ELF-1 (cell line): ENCODE measurements at regions not wholly inside any gene's neighbourhood (a gene's known extent, or its start where the extent isn't known, plus 50 kb on each side); places are given as distances from the start of the nearest gene placed in this dataset.

Experiments
- DNase-seq: peaks from one replicate; pipeline ENCODE4 v3.0.0-alpha.2; 2016; ENCODE audit warnings: low read depth, low spot score

DNA sequence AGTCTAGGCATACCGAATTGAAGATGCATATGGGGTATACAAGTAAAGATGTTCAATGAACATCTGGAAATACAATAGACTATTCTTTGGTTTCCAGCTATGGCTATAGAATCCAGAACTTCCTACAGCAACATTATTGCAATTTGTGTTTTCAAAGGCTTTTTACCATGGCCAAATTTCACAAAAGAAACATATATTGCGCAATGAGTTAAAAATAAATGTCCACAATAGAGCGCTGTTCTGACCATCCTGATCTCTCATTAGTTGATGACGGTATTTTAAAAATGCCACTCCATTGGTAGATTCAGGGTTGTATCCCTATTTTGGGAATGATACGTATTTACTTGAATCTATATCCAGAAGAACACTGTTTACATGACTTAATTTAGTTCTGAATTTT is 139.2 kb downstream of the LINC00632 start:
- no peak for DNase-seq

DNA sequence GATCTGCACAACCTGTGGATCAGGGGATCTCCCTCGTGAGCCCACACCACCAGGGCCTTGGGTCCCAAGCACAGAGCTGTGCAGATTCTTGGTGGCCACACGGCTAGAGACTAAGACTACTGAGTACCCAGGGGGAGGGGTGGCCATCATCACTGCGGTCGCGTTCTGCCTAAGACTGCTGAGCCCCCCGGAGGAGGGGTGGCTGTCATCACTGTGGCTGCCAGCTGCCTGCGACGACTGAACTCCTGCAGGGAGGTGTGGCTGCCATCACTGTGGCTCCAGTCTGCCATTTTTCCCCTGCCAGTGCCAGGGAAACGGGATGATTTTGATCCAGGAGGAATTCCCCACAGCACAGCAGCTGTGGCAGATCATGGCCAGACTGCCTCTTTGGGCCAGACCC is 141.7 kb upstream of the SPANXB1 start:
- DNase-seq = no peak

DNA sequence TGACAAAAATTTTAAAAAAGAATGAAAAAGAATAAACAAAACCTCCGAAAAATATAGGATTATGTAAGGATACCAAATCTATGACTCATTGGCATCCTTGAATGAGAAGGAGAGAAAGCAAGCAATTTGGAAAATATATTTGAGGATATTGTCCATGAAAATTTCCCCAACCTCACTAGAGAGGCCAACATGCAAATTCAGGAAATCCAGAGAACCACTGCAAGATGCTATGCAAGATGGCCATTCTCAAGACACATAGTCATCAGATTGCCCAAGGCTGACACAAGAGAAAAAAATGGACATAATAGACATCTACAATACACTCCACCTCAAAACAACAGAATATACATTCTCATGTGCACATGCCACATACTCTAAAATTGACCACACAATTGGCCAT is 135.9 kb upstream of the SPANXB1 start:
- no peak for DNase-seq

DNA sequence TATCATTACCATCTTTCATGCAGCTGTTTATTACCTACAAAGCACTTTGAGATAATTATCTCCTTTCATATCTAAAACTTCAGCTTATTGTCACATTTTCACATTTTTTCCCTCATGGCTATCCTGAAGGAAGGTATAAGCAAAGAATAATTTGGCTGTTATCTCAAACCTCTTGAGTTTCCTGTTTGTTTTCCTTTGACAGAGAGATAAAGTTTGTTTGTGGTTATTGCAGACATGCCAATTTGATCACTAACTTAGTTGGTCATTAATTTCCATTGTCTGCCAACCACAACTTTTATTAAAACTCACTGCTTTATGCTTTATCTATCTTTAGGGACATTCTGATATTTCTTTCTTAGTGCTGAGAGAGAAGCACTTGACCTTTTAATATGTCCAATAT is 89.8 kb upstream of the SPANXB1 start:
- no peak for DNase-seq

DNA sequence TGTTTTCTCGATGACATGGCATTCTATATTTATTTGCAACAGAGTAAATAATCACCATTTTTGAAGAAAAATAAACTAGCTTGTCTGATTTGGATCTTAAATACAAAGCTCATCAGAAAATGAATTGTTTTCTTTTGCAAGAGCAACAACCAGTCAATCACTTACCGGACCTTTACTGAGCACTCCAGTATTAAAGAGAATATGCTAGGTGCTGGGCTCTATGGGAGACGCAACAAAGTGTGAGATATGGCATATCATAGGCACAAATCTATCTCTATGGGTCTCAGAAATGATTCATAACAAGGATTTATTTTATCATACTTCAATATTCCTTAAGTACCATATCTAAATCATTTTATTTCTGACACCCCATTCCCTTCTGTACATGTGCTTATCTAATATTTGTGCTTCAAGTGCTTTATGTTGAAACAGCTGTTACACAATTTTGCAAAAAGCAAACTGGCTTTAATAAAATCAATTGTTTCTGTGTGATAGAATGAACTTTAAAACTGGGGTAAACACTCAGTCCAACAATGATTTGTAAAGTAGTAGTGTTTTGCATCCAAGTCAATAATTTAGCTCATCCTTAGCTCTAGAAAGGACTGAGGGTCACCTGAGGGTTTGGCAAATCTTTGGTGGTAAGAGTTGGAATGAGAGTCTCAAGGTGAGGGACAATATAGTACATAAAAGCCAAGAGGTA is 88.4 kb upstream of the SPANXB1 start:
- no peak for DNase-seq

DNA sequence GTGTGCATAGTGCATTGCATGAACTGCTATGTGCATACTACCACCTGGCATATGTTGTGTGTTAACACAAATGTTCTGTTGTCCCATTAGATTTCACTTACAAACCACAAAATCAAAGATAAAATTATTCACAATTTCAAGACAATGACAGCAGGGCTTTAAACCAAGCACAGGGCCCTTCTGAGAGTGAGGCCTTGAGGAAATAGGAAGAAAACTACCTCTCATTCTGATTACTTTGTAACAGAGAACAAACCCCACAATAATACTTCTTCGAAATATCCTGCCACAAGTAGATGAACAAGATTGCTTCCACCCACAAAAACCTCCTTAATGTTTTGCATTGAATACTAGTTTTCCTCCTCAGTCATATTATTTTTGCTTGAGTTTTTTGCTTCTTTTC is 85.5 kb upstream of the SPANXB1 start:
- no peak for DNase-seq

DNA sequence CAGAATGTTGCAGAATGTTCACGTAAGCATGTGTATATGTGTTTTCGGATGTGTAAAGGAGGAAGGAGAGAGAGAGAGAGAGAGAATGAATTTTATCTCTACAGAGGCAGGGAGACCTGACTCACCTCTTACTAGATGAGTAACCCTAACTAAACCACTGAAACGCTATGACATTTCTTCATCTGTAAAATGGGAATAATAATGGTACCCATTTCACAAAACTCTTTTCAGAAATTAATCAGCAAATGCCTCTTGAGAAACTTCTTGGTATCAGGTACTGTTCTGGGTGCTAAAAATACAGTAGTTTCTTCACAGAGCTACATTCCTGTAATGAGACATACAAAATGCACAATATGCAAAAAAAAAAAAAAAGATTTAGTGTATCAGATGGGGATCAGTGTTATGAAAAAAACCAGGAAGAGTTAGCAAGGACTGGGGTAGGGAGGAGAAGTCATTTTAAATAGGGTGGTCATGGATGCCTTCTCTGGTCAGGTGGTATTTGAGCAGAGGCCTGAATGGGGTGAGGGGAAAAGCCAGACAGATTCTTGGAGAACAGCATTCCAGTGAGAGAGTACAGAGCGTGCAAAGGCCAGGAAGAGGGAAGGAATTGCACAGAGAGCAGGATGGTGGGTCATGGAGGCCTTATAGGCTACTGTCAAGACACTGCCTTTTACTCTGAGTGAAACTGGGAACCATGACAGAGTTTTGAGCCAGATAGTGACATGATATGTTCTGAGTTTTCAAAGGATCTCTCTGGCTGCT is 84.9 kb upstream of the SPANXB1 start:
- peak; percentile 59 for DNase-seq

DNA sequence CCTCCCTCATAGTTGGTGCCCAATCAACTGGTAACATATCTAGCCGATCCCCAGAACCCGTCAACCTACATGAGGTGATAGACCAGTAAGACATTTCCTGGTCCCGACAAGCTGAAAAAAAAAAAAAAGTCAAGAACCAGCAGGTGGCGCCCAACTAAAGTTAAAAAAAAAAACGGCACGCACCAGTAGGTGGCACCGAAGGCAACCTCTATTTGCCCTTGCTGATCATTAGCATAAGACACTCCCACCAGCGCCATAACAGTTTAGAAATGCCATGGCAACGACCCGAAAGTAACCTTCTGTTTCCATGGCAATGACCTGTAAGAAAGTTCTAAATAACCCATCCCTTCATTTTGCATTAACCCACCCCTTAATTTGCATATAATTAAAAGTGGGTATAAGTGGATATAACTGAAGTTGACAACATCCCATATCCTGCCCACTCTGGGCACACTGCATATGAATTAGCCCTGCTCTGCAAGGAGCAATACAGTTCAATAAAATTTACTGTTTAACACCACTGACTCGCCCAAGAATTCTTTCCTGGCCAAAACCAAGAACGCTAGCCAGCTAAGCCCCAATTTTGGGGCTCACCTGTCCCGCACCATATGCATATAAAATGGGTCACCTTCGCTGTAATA is 83.9 kb upstream of the SPANXB1 start:
- peak; percentile 96 for DNase-seq

DNA sequence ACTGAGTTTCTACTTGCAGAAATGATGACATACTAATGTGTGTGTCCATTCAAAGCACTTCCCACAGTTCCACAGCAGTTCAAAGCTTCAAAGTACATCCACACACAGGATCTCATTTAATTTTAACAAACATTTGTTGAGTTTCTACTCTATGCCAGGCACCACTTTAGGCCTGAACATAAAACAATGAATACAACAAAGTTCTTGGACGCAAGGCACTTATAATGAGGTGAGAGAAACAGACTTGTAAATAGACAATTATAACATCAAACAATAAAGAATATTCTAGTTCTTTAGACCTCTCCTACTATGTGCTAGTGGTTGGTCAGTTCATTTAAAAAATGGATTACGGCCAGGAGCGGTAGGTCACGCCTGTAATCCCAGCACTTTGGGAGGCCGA is 82.0 kb upstream of the SPANXB1 start:
- no peak for DNase-seq

DNA sequence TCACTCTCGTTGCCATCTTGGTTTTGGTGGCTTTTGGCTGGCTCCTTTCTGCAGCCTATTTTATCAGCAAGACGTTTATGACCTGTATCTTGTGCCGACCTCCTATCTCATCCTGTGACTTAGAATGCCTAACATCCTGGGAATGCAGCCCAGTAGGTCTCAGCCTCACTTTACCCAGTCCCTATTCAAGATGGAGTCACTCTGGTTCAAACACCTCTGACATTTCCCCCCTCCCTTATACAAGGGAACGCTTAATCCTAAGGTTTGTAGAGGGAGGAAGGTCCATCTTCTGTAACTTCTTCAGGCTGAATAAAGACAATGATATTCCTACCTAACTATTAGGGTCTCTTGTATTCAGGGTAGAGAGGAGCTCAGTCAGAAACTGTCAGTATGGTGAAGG is 79.3 kb upstream of the SPANXB1 start:
- no peak for DNase-seq

DNA sequence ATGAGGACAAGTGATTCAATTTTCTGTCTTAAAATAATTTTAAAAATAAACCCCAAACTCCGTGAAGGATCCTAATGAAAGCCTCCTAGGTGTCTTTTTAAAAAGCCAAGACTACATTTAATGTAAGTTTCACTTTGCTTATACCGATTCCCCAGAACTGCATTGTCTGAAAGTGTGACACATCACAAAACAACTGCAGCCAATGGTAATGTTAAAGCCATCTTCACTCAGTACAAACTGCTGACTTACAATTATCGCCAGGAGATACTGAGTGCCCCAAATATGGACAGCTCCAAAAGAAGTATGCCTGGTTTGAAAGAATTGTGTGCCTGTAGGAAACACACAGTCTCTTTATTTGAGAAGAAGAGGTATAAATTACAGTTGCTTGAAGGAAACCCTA is 73.7 kb upstream of the SPANXB1 start:
- no peak for DNase-seq

DNA sequence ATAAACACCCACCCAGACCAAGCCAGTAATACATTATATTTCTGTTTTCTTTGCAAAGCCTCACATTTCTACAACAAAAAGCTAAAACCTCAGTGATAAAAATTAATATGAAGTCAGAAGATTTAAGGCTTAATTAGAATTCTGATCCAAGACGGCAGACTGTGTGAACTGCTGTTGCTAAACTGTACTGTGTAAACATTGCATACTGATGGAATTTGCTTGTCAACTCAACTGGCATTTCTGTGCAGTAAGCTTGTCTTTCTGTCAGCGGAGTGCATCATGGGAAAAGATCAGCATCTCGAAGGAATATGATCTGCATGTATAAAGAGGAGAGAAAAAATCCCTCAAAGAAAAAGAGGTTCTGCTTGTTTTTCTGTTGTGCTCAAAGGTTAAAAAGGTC is 69.4 kb upstream of the SPANXB1 start:
- no peak for DNase-seq

DNA sequence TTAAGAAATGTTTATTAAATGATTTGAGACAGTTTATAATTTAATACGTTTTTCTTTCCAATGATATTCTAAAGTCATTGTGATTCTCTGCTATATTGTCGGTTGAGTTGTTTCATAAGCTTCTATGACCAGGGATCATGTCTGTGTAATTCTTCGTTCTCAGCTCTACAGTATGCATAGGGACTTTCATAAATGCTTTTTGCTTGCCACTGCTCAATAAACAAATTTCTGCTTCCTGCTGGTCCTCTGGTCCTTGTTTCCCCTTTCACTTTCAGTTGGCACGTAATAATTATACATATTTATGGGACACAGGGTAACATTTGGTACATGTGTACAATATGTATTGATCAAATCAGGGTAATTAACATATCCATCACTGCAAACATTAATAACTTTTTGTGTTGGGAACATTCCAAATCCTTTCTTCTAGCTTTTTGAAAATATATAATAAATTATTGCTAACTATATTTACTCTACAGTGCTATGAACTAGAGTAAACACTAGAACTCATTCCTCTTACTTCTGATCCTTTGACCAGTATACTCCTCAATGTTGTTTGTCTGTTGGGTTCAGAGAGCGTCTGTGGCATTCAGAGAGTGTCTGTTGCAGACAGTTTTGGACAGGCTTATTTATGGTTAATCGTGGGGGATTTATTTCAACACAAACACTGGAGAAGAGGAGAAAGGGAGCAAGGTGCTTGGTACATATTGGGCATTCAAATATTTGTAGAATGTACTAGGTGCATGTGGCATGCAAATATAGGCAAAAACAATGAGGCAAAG is 68.3 kb upstream of the SPANXB1 start:
- DNase-seq = no peak

DNA sequence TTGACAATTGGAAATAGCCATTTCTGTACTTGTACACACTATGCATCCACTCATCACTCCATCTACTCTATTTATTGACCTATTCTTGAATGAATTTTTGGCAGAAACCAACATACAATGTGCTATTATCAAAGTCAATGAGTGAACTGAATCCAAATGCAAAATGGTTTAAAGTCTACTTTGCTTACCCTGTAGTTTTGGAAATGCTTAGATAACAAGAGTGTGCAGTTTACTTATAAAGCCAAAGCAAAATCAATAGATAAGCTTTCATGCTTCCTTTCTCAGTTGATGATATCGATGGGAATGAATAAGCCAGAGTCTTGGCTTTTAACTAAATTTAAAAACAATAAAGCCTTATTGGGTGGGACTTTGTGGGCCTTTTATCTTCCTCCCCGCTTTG is 58.9 kb upstream of the SPANXB1 start:
- DNase-seq = no peak

DNA sequence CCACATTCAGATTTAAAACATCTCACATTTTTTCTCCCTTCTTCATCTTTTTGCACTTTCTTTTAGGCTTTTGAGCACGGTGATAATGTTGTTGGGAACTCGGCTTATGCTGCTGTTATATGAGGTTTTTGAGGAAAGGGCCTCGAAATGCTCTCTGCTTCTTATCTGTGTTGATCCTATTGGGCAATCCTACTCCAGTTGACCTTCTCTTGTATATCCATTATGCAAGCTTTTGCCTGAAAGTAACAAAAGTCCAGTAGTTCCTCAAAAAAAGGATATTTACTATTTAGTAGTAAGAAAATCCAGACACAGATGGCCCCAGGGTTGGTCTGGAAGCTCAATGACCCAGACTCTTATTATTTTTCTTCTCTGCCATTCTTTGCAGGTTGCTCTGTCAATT is 57.7 kb upstream of the SPANXB1 start:
- no peak for DNase-seq

DNA sequence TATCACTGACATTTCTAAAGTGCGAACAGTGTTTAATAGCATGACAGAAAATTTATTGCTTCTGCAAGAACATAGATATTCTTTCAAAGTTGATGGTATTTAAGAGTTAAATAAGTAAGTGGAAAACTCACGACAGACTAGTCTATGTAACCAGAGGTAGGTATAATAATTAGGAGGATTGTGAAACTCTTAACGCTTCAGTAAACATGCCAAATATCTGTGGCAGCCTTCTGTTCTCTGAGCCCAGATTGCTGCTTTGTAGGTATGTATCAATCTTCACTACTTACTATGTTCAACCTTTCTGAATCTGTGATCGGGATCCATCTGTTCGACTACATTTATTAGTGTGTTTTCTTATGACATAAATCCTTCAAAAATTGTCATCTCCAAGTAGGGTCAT is 53.6 kb upstream of the SPANXB1 start:
- DNase-seq = no peak

DNA sequence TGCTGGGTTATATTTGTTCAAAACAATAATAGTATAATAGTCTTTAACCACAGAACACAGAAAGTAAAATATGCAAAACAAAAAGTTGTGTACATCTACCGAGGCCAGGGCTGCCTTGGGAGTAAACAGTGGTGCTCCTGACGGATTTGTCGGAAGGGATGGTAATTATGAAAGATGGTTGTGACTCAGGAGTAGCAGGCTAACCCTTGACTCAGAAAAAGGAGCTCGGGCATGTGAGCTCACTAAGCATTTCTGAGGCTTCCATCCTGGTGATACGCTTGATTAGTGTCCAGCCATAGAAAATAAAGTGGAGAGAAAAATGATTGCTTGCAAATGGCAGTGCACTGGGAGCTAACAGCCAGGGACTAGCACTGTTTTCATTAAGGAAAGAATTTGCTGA is 53.2 kb upstream of the SPANXB1 start:
- no peak for DNase-seq
